GM19397 (cell line): ENCODE measurements at regions not wholly inside any gene's neighbourhood (a gene's known extent, or its start where the extent isn't known, plus 50 kb on each side); places are given as distances from the start of the nearest gene placed in this dataset.

Experiments used
- ATAC-seq: cut with Tn5 transposase; IDR thresholded peaks from one replicate; pipeline ENCODE4 v1.9.1; 2021; ENCODE audit warnings: mild to moderate bottlenecking, moderate library complexity; ENCODE audit not compliant: unreplicated experiment

DNA sequence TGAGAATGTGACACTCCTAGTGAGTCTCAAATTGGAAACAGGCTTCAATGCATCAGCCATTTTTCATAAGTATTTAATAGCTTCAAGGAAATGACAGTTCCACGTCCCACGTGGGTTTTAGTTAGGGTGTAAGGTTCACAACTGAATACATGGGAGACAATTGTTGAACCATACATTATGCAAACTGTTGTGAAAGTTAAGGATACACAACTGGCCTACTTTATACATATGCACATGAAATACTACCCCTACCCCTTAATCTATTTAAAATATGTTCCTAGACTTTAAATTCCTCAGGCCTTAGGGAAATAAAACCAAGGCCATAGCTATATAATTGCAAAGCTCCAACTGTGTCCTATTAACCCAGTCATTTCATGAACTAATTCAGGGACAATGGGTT, 436.1 kb downstream of the BTBD3 start:
- no peak for ATAC-seq

DNA sequence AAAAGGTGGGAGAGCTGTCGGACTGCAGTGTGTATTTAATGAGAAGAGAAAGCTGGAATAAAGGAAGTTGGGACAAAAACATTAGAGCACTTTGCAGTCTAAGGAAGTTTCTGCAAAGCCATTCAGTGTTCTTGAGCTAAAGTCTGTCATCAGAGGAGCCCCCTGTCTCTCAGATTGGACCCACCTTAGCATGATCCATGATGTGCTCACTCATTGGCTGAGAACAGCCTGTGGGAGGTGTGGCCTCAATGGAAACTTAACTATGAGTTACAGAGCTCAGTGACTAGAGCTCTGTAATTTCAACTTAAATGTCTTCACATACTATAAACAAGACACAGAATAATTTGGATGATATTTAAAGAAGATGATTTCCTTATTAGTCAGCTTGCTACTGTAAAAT, 437.0 kb downstream of the BTBD3 start:
- no peak for ATAC-seq

DNA sequence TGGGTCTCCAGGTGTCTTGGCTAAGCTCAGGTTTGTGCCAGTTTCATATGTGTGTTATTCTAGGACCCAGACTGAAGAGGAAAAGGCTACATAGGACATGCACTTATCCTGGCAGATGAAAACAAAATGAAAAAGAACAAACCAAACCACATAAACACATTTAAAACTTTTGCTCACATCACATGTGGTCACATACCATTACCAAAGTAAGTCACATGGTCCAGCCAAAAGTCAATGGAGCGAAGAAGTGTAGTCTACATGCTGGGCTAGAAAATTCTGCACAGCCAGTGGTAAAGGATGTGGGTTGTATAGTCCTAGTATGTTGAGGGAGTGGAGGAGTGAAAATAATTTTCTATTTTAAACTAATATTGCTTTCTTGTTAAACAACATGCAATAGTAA, 437.5 kb downstream of the BTBD3 start:
- no peak for ATAC-seq

DNA sequence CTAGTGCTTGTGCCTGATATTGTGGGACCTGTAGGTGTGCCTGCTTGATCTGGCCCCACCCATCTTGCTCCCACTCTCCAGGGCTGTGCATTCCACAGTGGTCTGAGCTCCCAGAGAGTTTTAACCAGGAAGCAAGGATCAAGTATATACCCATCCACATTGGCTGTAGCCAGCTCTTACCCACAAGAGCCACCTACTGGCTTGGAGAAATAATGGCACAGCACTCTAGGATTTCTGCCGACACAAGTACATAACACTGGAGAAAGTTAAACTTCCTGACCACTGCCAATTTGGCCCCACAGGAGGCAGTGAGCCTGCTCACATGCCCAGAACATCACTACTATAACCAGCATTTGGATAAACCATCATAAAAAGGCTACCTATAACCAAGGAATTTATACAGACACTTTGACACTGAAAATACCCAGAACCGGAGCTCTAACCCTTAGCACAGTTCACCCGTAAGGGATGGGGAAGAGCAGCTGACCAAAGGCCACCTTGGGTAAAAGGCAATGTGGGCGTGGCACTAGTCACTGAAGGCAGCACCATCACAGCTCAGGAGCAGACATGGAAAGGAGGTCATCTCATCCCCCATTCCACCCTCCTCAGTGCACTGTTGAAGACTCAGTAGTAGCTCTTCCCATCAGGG, 440.4 kb downstream of the BTBD3 start:
- ATAC-seq, result no peak

DNA sequence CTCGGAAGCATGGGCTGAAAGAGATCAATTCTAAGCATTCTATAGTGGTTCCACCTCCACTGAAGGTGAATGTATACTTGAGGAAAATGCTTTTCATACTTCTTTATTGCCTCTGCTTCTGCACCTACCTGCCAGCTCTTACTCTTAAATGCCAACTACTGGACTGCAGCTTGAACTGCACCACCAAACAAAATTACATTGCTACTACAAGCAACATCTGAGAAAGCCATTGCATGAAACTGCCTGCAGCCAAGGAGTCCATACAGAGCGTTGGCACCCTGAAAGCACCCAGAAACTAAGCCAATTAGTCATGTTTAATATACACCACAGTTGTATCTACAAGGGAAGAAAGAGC, 440.9 kb downstream of the BTBD3 start:
- ATAC-seq, result no peak

DNA sequence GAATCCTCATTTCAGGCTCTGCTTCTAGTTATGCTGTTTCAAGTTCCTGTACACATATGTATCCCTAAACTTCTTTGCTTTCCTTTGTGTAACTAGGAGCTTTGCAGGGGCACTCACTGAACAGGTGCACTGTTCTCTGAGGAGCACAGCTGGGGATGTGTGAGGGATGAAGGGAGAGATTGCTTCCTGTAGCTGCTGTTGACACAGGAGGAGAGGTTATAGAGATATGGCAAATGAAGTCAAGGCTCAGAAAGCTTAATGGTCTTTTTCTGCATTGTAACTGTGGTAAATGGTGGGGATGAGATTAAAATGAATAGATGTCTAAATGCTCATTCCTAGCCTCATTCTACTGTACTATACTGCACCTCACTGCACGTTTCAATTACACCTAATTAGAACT, 454.3 kb downstream of the BTBD3 start:
- no peak for ATAC-seq

DNA sequence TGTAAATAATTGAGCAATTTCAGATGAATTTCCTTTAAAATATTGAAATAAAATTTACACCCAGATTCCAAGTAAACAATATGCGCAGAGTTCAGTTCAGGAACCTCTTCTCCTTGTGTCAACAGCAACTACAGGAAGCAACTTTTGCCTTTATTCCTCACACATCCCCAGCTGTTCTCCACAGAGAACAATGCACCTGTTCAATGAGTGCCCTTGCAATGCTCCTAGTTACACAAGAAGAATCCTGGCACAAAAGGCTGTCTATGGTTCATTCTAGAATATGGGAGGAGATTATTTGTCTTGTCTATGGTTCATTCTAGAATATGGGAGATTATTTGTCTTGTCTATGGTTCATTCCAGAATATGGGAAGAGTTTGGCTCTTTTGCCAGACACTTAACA, 454.9 kb downstream of the BTBD3 start:
- no peak for ATAC-seq

DNA sequence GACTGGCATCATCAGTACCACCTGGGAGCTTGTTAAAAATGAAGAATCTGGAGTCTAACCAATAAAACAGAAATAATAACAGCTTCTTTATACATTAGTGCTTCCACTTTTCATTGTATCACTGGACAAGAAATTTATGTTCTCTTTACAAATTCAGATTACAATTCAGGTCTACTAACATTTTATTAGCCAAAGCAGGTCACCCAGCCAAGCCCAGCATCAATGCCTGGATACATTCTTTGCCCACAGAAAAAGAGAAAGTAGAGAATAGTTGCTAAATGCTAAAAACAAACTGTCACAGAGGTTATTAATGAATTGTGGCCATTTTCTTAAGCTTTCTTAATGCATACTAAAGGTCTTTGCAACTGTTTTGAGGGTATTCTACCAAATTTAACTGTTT, 458.3 kb downstream of the BTBD3 start:
- ATAC-seq, result no peak

DNA sequence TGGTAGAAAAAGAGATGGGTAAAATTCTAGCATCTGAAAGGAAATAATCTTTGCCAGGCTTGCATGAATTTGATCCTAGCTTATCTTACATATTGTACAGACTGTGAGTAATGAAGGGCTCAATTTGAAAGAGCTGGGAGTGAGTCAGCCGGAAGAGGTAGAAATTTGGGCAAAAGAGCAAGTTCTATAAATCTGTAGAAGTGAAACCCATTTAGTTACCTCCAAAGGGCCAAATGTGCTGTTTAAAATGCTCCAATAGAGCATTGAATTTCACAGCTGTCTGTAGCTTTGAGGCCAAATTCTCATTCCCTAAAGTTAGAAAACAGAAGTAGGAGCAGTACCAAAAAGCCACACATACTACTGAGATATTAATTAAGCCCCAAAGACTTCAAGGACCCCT, 466.1 kb downstream of the BTBD3 start:
- ATAC-seq, result no peak

DNA sequence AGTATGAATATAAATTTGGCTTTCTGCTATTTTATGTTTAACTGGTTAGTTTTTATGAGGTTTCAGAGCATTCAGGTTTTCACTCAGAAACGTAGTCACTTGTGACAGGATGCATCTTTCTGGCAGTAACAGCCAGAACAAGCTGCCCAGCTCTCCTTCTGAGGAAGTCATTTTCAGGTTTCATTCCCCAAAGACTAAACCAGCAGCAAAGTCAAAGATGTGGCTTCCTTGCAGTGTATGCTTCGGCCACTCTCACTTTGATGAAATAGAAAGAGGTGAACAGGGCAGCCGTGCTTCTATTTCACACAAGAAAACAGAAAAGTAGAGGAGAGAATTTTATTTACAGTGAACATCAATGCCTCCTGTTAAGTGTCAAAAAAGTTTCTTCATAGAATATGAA, 469.1 kb downstream of the BTBD3 start:
- ATAC-seq, result no peak

DNA sequence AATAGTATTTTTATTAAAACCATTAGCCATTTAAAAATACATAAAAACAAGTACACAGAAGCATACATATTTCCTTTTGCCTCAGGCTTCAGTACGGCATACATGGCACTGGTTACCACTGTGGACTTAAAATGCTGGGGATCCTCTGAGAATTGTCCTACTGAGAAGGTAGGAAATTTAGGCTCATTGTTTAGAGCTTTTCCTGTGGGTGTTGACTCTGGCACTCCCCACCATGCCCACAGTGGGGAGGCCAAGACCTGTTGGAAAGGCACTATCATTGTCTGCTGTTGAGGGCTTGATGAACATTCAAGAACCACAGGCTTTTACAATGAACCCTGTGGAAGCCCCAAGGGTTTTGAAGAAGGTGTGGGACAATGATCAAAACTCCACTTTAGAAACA, 473.4 kb downstream of the BTBD3 start:
- ATAC-seq, result no peak

DNA sequence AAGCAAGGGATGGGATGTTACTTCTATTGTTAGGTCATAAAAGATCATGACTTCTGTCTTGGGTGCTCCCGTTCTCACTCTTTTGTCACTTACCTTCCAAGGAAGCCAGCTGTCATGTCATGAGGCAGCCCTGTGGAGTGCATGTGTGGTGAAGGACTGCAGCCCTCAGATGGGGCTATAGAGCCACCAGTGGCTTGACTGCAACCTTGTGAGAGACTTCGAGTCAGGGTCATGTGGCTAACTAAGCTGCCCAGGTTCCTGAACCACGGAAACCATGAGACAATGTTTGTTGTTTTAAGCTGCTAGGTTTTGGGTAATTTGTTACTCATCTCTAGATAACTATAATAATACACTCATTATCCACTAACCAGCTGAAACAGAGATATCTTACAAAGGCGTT, 477.1 kb downstream of the BTBD3 start:
- ATAC-seq, result no peak

DNA sequence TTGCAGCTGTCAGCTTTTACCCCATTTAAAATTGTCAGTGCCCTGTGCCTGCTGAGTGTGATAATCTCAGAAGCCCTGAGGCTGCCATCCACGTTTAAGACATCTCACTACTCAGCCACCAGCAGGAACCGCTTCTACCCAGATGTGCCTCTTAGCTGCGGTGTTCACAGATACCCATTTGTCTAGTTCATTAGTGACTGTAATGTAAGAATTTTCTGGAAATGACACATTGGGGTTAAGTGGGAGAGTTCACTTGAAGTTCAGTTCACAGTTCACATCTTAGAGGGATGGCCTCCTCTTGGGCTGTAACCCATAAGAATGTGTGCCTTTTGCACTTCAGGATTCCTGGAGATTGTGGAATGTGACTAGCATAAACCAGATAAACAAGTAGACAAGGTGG, 477.7 kb downstream of the BTBD3 start:
- ATAC-seq, result no peak

DNA sequence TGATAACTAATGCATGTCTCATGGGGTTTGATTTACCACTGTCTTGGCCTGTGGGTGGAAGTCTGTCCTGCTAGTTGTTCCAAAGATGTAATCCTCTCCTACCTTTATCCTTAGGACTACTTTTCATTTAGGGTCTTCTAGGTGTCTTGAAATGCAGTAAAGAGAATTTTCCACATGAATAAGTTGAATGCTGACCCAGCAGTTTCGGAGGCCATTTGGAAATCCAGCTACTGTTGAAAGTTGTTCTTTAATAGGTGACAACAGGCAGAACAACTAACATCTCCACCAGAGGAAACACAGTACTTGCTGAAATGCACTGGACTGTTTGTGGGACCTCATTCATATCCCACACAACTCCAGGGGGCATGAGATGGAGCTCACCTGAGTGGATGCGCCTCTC, 478.1 kb downstream of the BTBD3 start:
- ATAC-seq, result no peak

DNA sequence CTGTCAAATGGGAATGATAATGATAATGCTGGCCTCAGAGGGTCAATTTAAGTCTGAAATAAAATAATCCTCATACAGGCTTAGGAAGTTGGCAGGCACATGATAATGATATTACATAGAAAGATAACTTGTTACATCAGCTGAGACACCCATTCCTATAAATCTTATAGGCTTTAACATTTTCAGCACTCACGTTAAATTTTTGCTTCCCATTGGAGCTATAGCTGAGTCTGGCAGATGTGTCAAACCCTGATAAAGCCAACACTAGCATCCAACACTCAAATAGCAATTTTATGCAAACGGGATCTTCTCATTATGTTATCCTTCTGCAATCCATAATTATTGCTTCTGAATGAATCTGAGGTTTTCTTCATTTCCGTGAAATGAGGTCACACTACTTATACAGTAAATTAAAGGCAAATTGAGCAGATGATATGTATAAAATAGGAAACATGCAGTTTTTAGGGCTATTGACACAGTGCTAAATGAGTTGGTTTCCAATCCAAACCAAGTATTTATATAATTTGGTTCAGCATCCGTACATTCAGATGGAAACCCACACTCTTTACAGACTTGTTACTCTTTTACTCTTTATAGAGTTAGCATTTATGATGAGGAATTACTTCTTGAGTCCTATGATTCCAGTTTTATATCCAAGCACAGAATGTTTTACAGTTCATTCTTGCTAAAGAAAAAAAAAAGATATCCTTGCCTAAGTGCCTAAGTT, 481.6 kb downstream of the BTBD3 start:
- ATAC-seq, result no peak

DNA sequence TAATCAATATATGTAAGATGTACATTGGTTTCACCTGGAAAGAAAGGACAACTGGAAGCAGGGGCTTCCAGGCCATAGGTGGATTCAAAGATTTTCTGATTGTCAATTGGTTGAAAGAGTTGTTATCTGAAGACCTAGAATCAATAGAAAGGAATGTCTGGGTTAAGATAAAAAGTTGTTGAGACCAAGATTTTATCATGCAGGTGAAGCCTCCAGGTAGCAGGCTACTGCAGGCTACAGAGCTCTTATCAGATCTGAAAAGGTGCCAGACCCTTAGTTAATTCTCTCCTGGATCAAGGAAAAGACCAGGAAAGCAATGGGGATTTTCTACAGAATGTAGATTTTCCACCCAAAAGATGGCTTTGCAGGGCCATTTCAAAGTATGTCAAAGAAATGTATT, 487.2 kb downstream of the BTBD3 start:
- no peak for ATAC-seq

DNA sequence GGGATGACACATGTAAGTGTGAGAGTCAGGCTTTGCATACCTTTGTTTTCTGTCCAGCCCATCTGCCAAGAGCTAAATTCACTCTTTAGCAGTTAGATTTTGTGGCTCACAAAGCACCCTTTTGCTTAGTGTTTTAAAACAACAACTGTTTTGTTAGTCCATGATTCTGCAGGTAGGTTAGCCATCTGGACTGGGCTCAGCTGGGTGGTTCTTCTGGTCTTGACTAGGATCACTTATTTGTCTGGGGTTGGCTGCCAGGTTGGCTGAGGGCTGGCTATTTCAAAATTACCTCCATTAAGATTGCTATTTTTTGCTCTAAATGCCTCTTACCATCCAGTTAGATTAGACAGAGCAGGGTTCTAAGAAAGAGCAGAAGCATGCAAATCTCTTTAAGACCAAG, 489.3 kb downstream of the BTBD3 start:
- ATAC-seq, result no peak

DNA sequence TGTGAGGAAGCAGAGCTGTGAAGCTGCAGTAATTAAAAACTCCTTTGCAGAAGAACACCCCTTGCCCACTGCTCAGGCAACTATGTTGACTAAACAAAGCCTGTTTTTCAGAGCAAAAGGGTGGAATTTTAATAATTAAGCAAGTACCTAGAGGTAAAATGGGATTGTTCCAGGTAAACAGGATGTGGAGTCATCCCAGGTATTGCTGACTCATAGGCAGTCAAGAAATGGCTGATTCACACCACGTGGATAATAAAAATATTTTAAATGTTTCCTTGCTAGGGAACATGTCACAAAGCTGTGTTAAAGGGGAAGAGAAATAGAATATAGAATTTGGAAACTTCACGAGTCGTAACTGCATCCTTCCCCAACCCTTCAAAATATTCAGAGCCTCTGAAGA, 491.8 kb downstream of the BTBD3 start:
- no peak for ATAC-seq

DNA sequence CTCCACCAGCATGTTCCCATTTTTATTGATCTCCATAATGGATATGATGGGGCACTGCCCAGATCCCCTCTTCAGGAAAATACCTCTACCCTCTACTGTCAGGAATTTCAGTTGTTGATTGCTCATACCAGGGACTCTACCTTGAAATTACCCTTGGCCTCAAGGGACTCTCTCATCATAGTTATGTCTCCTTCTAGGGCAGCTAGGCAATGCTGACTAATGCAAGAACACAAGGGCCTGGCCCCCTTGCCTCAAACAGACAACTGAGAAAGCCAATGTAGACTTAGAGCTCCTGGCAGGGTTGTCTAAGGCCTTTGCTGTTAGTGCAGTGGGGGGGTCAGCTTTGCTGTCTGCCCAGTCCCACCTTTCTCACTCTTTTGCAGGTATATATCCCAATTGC, 493.1 kb downstream of the BTBD3 start:
- ATAC-seq, result no peak

DNA sequence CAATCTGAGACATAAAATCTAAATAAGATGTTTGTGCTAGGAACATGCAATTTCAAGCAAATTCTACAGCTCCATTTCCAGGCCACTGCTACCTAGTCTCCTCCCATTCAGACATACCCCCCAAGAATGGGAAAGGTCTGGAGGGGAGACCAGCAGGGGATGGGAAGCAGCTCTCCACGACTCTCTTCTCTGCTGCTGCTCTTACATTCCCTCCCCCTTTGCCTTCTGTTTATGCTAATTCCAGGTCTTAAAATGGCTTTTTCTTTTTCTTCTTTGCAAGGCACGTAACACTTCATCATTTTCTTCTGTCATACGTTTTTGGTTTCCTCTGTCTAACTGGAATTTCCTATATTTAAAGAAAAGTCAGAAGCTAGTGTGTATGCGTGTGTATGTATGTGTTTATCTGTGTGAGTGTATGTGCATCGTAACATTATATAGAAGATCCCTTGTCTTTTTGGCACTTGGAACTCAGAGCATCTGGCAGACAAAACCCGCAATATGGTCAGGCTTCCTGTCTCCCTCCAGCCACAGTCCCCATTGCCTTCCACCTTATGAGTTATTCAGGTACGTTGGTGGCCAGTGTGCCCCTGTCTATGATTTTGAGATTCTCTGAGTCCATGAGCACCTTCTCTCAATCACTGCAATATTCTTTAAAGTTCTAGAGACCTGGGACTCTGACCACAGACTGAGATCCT, 493.7 kb downstream of the BTBD3 start:
- no peak for ATAC-seq

DNA sequence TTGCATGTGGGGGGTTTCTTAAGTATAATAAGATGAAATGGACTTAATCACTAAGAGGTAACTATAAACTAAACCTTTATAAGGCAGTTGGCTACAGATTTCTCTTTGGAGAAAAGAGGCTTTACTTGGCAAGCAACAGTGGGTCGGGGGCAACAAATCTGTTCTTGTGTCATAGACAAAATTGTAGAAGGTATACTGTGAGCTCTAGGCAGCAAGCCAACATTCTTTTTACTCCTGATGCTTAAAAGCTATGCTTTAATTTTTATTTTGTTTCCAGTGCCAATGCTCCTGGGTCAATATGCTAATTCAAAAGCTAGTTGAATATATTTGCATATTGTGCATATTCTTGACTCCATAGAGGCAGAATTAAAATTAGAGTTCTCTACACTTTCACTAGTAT, 495.4 kb downstream of the BTBD3 start:
- no peak for ATAC-seq

DNA sequence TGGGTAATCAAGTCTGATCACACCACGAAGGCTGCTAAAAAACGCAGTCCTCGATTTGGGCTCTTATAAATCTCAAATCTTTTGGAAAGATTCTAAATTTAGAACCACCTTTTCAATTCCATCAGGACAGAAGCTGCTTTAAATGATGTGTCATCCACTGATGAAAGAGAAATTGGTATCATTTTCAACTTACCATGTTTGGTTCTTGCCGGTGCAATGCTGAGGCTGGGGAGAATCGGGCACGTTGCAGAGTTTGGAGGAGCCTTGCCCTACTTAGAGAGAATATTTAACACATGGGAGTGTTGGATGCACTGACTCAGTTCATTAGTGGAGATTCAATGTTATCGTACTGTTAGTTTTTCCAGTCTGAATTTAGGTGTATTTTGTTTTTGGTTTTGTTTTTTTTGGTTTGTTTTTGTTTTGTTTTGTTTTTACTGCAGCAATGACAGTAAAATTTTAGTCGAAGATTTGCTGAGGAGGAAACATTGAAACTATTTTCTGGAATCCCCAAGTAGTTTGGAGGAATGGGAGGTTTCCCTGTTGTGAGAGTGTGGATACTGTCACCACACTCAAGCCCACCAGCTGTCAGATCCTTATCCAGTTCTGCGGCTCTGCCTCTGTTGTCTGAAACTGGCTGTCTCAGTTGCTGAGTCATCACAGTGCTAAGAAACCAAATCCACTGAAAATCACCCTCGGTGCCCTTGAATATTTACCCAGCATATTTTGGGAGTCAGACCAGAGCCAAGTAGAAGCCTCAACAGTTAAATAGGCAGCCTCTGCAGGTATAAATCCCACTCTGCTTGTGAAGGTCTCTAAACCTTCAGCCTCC, 497.0 kb downstream of the BTBD3 start:
- ATAC-seq, result no peak
